Cardiac muscle cell (in vitro differentiated cells and primary cell): ENCODE measurements at regions not wholly inside any gene's neighbourhood (a gene's known extent, or its start where the extent isn't known, plus 50 kb on each side); places are given as distances from the start of the nearest gene placed in this dataset.

Source experiments
- DNase-seq, 2 donors: peaks; one replicate each; pipeline versions ENCODE4 v3.0.0 to v3.0.0-alpha.2; 2010 to 2017; ENCODE audit warnings: low read depth in 1 of 2, low spot score in 1 of 2
- H3K27ac ChIP-seq: fragments of 200-600 bp; sonication (generic); 2 replicates; pipeline ENCODE4 v1.5.1; 2016
- H3K27me3 ChIP-seq: fragments of 200-600 bp; sonication (generic); 2 replicates; pipeline ENCODE4 v1.6.0; 2016; ENCODE audit warnings: control low read depth
- H3K36me3 ChIP-seq: fragments of 200-600 bp; sonication (generic); 2 replicates; pipeline ENCODE4 v1.5.1; 2016; ENCODE audit warnings: control low read depth
- H3K4me1 ChIP-seq: fragments of 200-600 bp; sonication (generic); 2 replicates; pipeline ENCODE4 v1.8.1; 2017; ENCODE audit warnings: low read depth, mild to moderate bottlenecking, mixed run types
- H3K4me3 ChIP-seq: fragments of 200-600 bp; sonication (generic); 2 replicates; pipeline ENCODE4 v1.5.1; 2016; ENCODE audit warnings: mild to moderate bottlenecking
- H3K9me3 ChIP-seq: fragments of 200-600 bp; sonication (generic); 2 replicates; pipeline ENCODE4 v1.5.1; 2017; ENCODE audit warnings: low read depth, mild to moderate bottlenecking, control low read depth
- TF ChIP-seq, protein P1 (sequence below): IDR thresholded peaks from 2 replicates; pipeline ENCODE4 v1.5.1; 2012; ENCODE audit warnings: low read depth, mild to moderate bottlenecking, low read length

DNA sequence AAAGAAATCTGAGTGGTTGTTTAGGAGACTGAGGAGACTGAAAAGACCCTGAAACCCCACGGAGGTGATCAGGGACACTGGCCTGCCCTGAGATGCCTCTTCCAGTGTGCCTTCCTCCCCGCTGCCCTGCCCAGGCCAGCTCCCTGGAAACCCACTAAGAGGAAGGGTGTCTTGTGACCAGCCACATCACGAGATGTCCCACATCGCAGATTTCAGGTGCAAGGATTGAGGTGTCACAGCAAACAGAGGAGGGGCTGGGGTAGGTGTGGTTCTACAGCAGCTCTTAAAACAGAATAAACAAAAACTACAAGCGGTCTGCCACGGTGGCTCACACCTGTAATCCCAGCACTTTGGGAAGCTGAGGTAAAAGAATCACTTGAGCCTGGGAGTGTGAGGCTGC is 184.3 kb upstream of the C14orf180 start:
- TF ChIP-seq, protein P1, sequence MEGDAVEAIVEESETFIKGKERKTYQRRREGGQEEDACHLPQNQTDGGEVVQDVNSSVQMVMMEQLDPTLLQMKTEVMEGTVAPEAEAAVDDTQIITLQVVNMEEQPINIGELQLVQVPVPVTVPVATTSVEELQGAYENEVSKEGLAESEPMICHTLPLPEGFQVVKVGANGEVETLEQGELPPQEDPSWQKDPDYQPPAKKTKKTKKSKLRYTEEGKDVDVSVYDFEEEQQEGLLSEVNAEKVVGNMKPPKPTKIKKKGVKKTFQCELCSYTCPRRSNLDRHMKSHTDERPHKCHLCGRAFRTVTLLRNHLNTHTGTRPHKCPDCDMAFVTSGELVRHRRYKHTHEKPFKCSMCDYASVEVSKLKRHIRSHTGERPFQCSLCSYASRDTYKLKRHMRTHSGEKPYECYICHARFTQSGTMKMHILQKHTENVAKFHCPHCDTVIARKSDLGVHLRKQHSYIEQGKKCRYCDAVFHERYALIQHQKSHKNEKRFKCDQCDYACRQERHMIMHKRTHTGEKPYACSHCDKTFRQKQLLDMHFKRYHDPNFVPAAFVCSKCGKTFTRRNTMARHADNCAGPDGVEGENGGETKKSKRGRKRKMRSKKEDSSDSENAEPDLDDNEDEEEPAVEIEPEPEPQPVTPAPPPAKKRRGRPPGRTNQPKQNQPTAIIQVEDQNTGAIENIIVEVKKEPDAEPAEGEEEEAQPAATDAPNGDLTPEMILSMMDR = no peak
- no peak for DNase-seq
- H3K4me3 ChIP-seq = no peak overlapping the region

DNA sequence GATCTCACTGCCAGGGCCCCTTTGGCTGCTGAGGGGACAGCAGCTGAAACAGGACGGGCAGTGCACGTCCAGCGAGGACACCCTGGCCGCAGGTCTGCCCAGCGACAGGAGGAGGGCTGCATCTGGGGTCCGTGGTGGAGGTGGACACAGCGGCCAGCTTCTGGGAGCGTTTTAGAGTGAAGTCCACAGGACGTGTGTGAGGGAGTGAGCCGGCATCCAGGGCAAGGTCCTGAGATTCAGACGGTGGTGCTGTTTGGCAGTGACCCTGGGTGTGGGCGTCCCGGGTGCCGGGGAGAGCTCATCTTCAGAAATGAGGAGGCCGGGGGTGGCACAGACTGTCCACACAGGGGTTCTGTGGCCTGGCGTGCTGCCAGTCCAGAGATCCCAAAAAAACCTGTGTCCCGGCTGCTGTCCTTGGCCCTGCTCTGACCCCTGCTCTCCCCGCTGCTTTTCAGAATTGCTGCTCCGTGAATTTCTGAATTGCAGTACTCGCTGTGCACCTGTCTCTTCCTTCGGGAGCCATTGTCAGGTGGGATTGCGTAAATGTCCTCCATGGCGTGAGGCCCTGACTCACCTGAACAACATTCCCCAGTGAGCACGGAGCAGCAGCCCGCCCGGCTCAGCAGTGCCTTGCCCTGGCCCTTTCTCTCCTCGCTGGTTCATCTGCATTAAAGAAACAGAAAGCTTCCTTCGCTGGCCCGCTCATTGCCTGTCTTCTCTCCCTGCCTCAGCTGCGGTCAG is 183.5 kb upstream of the C14orf180 start:
- TF ChIP-seq, protein P1 = no peak

More for the DNA sequence above, 184.3 kb upstream of the C14orf180 start:
- Histone ChIP-seq H3K4me1 (no peaks in the 10 kb centered on the region), H3K9me3 (no peaks in the 10 kb centered on the region), H3K27ac (no peak overlapping the region), H3K27me3 (no peaks in the 10 kb centered on the region), H3K36me3 (no peaks in the 10 kb centered on the region)

DNA sequence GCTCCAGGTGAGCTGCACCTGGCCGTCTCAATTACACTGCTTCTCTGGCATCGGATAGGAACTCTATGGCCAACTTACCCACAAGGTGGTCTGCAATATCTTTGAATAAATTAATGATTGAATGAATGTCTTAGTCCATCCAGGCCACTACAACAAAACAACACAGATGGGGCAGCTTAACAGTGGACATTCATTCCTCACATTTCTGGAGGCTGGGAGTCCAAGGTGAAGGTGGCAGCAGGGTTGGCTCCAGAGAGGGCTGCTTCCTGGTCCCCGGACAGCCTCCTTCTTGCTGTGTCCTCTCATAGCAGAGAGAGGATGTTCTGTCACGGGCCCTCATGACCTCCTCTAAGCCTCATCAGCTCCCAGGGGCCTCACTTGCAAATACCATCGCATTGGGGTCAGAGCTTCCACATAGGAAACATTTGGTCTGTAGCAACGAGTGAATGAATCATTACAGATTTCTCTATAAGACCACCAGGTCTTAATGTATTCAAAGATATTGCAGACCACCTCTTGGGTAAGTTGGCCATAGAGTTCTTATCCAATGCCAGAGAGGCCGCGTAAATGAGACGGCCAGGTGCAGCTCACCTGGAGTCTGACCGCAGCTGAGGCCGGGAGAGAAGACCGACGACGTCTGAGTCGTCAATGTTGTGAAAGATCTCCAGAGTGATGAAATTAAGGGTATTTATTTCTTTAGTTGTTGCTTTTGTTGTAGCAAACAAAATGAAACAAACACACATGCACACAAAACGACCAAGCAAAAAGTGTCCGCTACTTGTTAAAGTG is 182.7 kb upstream of the C14orf180 start:
- no peak overlapping the region for H3K27ac ChIP-seq
- no peaks in the 10 kb centered on the region for H3K27me3 ChIP-seq
- DNase-seq = no peak
- H3K36me3 ChIP-seq = no peaks in the 10 kb centered on the region
- no peaks in the 10 kb centered on the region for H3K4me1 ChIP-seq
- TF ChIP-seq, protein P1 = no peak
- no peak overlapping the region for H3K4me3 ChIP-seq
- no peaks in the 10 kb centered on the region for H3K9me3 ChIP-seq

More for the DNA sequence above, 183.5 kb upstream of the C14orf180 start:
- H3K27me3 ChIP-seq = no peaks in the 10 kb centered on the region
- no peak overlapping the region for H3K4me3 ChIP-seq
- H3K36me3 ChIP-seq = no peaks in the 10 kb centered on the region
- no peaks in the 10 kb centered on the region for H3K4me1 ChIP-seq
- no peaks in the 10 kb centered on the region for H3K9me3 ChIP-seq
- no peak overlapping the region for H3K27ac ChIP-seq
- DNase-seq = no peak

DNA sequence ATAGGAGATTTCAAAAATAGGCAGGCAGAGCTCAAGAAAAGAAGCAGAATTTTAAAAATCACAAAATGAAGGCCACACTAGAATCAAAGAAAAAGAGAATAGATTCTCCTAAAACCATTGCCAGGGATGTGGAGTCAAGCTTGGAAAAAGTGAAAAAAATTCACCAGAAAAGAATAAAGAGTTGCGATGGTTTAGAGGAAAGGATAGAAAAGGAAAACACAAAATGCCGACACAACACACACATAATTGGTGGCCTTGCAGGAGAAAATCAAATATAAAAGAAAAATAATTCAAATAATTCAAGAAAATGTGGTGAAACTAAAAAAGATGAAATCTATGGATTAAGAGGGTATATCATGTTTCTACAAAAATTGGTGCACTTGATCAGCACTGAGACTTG is 181.6 kb upstream of the C14orf180 start:
- no peaks in the 10 kb centered on the region for H3K4me1 ChIP-seq
- H3K27ac ChIP-seq = no peak overlapping the region
- no peaks in the 10 kb centered on the region for H3K36me3 ChIP-seq
- no peaks in the 10 kb centered on the region for H3K27me3 ChIP-seq
- H3K4me3 ChIP-seq = no peak overlapping the region
- no peak for DNase-seq
- TF ChIP-seq, protein P1 = no peak
- no peaks in the 10 kb centered on the region for H3K9me3 ChIP-seq

DNA sequence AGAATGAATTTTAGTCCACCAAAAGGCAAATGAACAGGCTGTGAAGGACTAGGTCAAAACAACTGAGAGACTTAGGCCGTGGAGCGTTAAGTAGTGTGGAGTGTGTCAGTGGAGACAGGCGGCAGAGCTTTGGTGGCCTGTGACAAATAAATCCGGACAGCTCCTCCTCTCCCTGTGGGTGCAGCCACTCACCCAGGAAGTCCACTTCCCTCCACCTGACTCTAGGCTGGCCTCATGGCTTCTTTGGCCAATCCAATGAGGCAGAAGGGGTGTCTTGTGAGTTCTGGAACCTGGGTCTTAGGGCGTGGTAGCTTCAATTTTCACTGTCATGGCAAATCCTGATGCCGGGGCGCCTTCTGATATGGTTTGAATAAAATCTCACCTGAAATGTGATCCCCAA is 180.9 kb upstream of the C14orf180 start:
- Histone ChIP-seq H3K36me3 (no peaks in the 10 kb centered on the region), H3K4me1 (no peaks in the 10 kb centered on the region), H3K9me3 (no peaks in the 10 kb centered on the region), H3K27ac (no peak overlapping the region), H3K4me3 (no peak overlapping the region), H3K27me3 (no peaks in the 10 kb centered on the region)
- no peak for DNase-seq
- TF ChIP-seq, protein P1 = no peak
